Osteoblast (primary cell): ENCODE measurements at regions not wholly inside any gene's neighbourhood (a gene's known extent, or its start where the extent isn't known, plus 50 kb on each side); places are given as distances from the start of the nearest gene placed in this dataset.

Experiments
- DNase-seq: peaks from one replicate; pipeline ENCODE4 v3.0.0; 2011; ENCODE audit warnings: low spot score, mixed read lengths; ENCODE audit not compliant: insufficient read length; ENCODE audit errors: missing footprints
- H2AFZ ChIP-seq: 2 replicates; pipeline ENCODE4 v1.6.0; 2011; ENCODE audit warnings: mild to moderate bottlenecking, low read length
- H3K27ac ChIP-seq: 2 replicates; pipeline ENCODE4 v1.5.1; 2011; ENCODE audit warnings: mild to moderate bottlenecking, low read depth, low read length, moderate library complexity
- H3K27me3 ChIP-seq: 2 replicates; pipeline ENCODE4 v1.6.0; 2012; ENCODE audit warnings: mild to moderate bottlenecking, control low read depth, inconsistent platforms, low read length, moderate library complexity; ENCODE audit not compliant: insufficient read depth
- H3K36me3 ChIP-seq: 2 replicates; pipeline ENCODE4 v1.5.1; 2011; ENCODE audit warnings: mild to moderate bottlenecking, low read length, control low read depth, moderate library complexity; ENCODE audit not compliant: insufficient read depth
- H3K4me1 ChIP-seq: 2 replicates; pipeline ENCODE4 v1.5.1; 2011; ENCODE audit warnings: mild to moderate bottlenecking, low read length, control low read depth, moderate library complexity; ENCODE audit not compliant: insufficient read depth
- H3K4me2 ChIP-seq: 2 replicates; pipeline ENCODE4 v1.6.0; 2011; ENCODE audit warnings: mild to moderate bottlenecking, low read length; ENCODE audit not compliant: insufficient read depth
- H3K4me3 ChIP-seq: fragments of 200-600 bp; sonication (generic); 3 replicates; pipeline ENCODE4 v1.5.1; 2012; ENCODE audit warnings: mild to moderate bottlenecking, low read length, inconsistent platforms; ENCODE audit not compliant: insufficient read depth
- H3K79me2 ChIP-seq: 2 replicates; pipeline ENCODE4 v1.6.0; 2012; ENCODE audit warnings: mild to moderate bottlenecking, low read length, control low read depth, inconsistent platforms; ENCODE audit not compliant: insufficient read depth
- H3K9me3 ChIP-seq: 2 replicates; pipeline ENCODE4 v1.5.1; 2011; ENCODE audit warnings: low read depth, low read length, control low read depth
- H4K20me1 ChIP-seq: 2 replicates; pipeline ENCODE4 v1.6.0; 2012; ENCODE audit warnings: mild to moderate bottlenecking, low read length, control low read depth; ENCODE audit not compliant: insufficient read depth
- TF ChIP-seq, protein P1 (sequence below): IDR thresholded peaks from 2 replicates; pipeline ENCODE4 v1.5.1; 2011; ENCODE audit warnings: mild to moderate bottlenecking, low read depth, low read length, moderate library complexity; ENCODE audit errors: extremely low read depth

DNA sequence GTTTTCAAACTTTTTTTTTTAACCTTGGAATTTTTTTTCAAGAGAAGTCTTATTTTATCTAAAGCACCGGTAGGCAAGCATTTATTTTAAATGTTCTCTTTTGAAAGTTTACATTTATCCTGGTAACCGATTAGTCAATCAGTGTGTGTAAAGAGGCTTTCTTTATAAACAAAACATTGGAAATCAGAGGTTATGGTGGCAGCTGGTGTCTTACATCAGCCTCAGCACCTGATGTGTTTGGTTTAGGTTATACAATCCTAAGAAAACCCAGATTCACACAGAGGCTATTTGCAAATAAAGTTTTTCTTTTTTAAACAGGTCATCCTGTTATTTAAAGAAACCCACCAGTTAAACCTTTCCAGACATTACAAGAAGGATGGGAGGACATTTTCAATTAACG is 173.3 kb upstream of the GDNF start:
- H3K36me3 ChIP-seq, result no peaks in the 10 kb centered on the region
- H3K4me1 ChIP-seq, result no peaks in the 10 kb centered on the region
- H4K20me1 ChIP-seq, result no peaks in the 10 kb centered on the region
- H3K79me2 ChIP-seq, result no peaks in the 10 kb centered on the region
- peaks cover 48% of the 10 kb centered on the region for H3K27me3 ChIP-seq
- no peak overlapping the region for H3K27ac ChIP-seq
- TF ChIP-seq, protein P1, sequence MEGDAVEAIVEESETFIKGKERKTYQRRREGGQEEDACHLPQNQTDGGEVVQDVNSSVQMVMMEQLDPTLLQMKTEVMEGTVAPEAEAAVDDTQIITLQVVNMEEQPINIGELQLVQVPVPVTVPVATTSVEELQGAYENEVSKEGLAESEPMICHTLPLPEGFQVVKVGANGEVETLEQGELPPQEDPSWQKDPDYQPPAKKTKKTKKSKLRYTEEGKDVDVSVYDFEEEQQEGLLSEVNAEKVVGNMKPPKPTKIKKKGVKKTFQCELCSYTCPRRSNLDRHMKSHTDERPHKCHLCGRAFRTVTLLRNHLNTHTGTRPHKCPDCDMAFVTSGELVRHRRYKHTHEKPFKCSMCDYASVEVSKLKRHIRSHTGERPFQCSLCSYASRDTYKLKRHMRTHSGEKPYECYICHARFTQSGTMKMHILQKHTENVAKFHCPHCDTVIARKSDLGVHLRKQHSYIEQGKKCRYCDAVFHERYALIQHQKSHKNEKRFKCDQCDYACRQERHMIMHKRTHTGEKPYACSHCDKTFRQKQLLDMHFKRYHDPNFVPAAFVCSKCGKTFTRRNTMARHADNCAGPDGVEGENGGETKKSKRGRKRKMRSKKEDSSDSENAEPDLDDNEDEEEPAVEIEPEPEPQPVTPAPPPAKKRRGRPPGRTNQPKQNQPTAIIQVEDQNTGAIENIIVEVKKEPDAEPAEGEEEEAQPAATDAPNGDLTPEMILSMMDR, result no peak
- no peak for DNase-seq
- H3K4me3 ChIP-seq, result no peak overlapping the region
- H3K4me2 ChIP-seq, result no peak overlapping the region
- no peak overlapping the region for H2AFZ ChIP-seq
- H3K9me3 ChIP-seq, result no peaks in the 10 kb centered on the region

DNA sequence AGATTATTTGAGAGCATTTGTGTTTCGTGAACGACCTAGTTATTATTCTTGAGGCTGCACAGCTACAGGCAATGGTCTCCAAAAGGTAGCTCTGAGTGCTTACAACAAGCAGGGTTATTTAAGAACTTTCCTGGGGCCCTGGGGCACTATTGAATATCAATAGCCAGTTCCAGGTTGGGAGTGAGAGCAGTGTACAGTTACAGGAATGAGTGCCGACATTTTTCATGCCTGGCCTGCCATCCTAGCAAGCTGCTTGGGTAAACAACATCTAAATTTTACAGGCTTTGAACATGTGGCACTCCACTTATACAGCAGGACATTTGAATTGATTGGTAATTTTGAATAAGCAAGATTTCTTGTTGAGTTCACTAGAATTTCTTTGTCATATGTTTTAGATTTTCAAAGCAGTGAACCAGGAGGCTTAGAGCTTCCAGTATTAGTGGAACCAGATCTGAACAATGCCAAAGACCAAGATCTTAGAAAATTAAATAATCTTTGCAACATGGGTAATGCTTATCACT is 171.9 kb upstream of the GDNF start:
- Histone ChIP-seq H4K20me1 (no peaks in the 10 kb centered on the region), H3K36me3 (no peaks in the 10 kb centered on the region), H3K4me2 (no peak overlapping the region), H3K4me1 (no peaks in the 10 kb centered on the region), H2AFZ (no peak overlapping the region), H3K27ac (no peak overlapping the region), H3K27me3 (peaks cover 46% of the 10 kb centered on the region), H3K79me2 (no peaks in the 10 kb centered on the region), H3K4me3 (no peak overlapping the region), H3K9me3 (no peaks in the 10 kb centered on the region)
- no peak for DNase-seq
- TF ChIP-seq, protein P1, result no peak

DNA sequence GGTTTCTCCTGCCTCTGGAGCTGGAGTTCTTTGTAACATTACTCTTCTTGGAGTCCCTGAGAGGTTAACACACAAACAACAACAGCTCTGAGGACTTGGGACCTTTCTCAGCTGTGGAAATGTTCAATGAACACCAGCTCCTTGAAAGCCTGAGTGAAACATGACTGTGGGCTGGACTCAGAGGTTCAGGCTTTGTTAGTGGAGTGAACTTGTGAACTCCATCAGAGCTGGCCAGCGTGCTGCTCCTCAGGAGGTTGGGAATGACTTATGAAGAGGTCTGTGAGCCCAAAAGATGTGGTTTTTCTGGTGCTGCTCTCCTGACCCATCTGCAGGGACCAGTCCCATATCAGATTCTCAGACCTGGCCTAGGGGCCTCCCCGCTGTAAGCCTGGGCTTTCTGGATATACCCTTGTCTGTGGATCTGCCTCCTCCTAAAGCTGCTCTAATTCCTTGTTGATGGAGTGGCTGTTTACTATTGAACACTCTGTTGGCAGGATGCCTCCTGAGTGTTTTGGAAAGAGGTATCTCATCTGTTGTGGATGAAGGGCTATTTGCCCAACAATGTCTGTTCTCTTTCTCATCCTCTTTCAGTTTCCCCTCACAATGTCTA is 170.0 kb upstream of the GDNF start:
- Histone ChIP-seq H4K20me1 (no peaks in the 10 kb centered on the region), H3K4me3 (no peak overlapping the region), H3K36me3 (no peaks in the 10 kb centered on the region), H3K27me3 (peaks cover 47% of the 10 kb centered on the region), H3K27ac (no peak overlapping the region), H3K4me2 (no peak overlapping the region), H3K79me2 (no peaks in the 10 kb centered on the region), H3K9me3 (no peaks in the 10 kb centered on the region), H2AFZ (no peak overlapping the region), H3K4me1 (no peaks in the 10 kb centered on the region)
- no peak for DNase-seq
- TF ChIP-seq, protein P1, result no peak

DNA sequence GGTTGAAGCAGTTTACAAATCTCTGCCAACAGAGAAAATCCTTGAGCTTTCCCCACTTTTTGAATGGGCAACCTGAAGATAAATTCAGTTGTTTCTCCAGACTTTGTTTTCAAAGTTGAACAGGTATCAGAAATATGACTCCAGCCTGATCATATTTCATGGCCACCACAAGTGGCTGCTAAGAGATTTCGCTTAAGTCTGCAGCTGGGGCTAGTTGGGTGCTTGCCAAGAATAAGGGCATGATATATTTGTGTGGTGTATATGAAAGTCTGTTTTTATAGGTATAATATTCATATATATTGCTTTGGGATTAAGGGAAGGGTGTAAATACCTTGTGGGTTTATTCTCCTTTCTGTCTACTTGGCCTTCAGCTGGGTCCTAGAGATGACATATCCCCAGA is 168.4 kb upstream of the GDNF start:
- Histone ChIP-seq H3K79me2 (no peaks in the 10 kb centered on the region), H2AFZ (no peak overlapping the region), H3K36me3 (no peaks in the 10 kb centered on the region), H3K9me3 (no peaks in the 10 kb centered on the region), H3K27me3 (peaks cover 34% of the 10 kb centered on the region), H3K4me3 (no peak overlapping the region), H4K20me1 (no peaks in the 10 kb centered on the region), H3K4me2 (no peak overlapping the region), H3K27ac (no peak overlapping the region), H3K4me1 (no peaks in the 10 kb centered on the region)
- no peak for DNase-seq
- TF ChIP-seq, protein P1, result no peak
